MG63 (cell line): ENCODE measurements at regions not wholly inside any gene's neighbourhood (a gene's known extent, or its start where the extent isn't known, plus 50 kb on each side); places are given as distances from the start of the nearest gene placed in this dataset.

Source experiments
- DNase-seq: peaks from one replicate; pipeline ENCODE4 v3.0.0-alpha.2; 2020
- H3K27me3 ChIP-seq: fragments of 250-450 bp; sonication (Bioruptor Pico); 2 replicates; pipeline ENCODE4 v1.5.1; 2020; ENCODE audit warnings: mild to moderate bottlenecking, moderate library complexity
- H3K36me3 ChIP-seq: fragments of 250-450 bp; sonication (Bioruptor Pico); 2 replicates; pipeline ENCODE4 v1.5.1; 2020; ENCODE audit warnings: mild to moderate bottlenecking, moderate library complexity
- H3K4me3 ChIP-seq: fragments of 250-450 bp; sonication (Bioruptor Pico); 2 replicates; pipeline ENCODE4 v1.5.1; 2020; ENCODE audit warnings: mild to moderate bottlenecking, moderate library complexity
- H3K9me3 ChIP-seq: fragments of 250-450 bp; sonication (Bioruptor Pico); 2 replicates; pipeline ENCODE4 v1.5.1; 2020; ENCODE audit warnings: mild to moderate bottlenecking, moderate library complexity

DNA sequence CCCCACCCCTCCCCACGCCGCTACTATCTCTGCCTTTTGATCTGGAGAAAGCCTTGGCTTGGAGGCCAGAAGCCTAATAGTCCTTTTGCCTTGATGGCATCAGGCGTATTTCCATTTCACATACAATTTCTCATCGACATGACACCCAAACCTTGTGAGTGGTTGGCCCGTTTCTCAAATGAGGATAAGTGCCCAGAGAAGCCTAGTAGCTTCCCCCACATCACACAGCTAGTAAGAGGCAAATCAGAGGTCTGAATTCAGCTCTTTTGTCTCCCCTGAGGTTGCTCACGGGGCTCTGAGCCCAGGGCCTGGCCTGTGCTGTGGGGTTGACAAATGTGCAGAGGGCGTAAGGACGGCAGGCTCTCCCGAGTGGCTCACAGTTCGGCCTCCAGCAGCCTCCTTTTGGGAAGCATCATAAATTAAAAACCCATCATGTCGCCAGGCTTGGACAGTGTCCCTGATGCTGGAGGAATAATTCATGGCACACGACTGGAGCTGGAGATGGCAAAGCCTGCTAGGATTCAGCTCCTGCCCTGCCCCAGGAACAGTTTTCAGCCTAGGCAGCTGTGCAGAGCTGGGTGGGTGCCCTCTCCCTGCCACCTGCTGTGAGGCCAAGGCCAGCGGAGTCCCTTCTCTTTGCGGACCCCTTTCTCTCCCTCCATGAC lies 263.8 kb downstream of the NSG2 start:
- DNase-seq = no peak
- Histone ChIP-seq H3K4me3 (no peak overlapping the region), H3K27me3 (peaks cover 5% of the 10 kb centered on the region; the same call in 1 of the 2 replicates), H3K36me3 (no peaks in the 10 kb centered on the region), H3K9me3 (no peaks in the 10 kb centered on the region)

DNA sequence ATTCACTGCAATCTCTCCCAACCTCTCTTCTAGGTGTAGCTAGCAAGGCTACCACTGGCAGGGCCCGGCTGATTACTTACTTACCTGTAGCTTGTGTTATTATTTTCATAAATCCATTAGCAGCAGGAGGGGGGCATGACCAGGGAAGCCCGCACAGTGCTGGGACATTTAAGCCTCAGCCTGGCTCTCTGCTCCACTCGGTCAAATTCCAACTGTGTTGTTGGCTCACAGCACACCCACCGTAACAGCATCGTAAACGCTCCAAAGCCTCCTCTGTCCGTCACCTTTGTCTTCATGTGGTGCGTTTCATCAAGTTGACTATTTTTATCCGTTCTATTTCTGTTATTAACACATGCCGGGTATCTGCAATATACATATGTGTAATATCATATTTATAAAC lies 264.7 kb downstream of the NSG2 start:
- H3K9me3 ChIP-seq = no peaks in the 10 kb centered on the region

DNA sequence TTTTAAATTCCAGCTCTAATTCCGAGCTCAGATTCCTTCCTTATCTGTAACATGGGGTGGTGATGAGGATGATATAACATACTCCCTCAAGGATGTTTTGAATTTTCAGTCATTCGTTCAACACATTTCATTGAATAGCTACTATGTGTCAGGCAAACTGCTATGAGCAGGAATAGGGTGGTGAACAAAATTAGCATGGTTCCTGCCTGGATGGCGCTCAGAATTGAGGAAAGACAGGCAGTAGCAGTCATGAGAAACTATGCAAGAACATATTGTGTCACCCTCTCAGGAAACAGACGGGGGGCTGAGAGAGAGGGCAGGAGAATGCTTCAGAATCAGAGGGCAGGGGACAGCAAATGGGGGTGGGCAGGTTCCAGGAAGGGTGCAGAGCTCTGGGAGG lies 265.2 kb downstream of the NSG2 start:
- H3K27me3 ChIP-seq = peaks cover 5% of the 10 kb centered on the region; the same call in 1 of the 2 replicates
- no peak for DNase-seq
- H3K9me3 ChIP-seq = no peaks in the 10 kb centered on the region
- no peaks in the 10 kb centered on the region for H3K36me3 ChIP-seq
- no peak overlapping the region for H3K4me3 ChIP-seq

More for the DNA sequence above, 264.7 kb downstream of the NSG2 start:
- Histone ChIP-seq H3K4me3 (no peak overlapping the region), H3K36me3 (no peaks in the 10 kb centered on the region), H3K27me3 (peaks cover 5% of the 10 kb centered on the region; the same call in 1 of the 2 replicates)
- no peak for DNase-seq

DNA sequence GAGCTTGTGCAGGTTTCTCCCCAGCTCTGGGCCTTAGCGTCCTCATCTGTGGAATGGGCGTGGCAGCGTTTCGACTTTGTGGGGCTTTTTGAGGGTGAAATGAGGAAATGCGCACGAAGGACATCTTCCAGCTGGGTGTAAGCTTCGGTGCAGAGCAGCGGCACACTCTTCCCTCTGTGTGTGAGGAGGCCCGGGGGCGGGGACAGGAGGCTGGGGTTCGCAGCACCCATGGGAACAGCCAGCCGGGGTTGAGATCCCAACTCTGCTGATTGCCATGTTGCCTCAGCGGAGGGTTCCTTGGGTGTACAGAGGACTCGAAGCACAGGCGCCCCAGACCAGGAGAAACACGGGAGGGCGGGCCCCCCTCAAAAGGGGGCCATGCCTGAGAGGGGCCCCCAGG lies 265.6 kb downstream of the NSG2 start:
- H3K36me3 ChIP-seq = no peaks in the 10 kb centered on the region
- no peaks in the 10 kb centered on the region for H3K9me3 ChIP-seq
- no peak overlapping the region for H3K4me3 ChIP-seq
- no peak for DNase-seq
- peaks cover 5% of the 10 kb centered on the region; the same call in 1 of the 2 replicates for H3K27me3 ChIP-seq

DNA sequence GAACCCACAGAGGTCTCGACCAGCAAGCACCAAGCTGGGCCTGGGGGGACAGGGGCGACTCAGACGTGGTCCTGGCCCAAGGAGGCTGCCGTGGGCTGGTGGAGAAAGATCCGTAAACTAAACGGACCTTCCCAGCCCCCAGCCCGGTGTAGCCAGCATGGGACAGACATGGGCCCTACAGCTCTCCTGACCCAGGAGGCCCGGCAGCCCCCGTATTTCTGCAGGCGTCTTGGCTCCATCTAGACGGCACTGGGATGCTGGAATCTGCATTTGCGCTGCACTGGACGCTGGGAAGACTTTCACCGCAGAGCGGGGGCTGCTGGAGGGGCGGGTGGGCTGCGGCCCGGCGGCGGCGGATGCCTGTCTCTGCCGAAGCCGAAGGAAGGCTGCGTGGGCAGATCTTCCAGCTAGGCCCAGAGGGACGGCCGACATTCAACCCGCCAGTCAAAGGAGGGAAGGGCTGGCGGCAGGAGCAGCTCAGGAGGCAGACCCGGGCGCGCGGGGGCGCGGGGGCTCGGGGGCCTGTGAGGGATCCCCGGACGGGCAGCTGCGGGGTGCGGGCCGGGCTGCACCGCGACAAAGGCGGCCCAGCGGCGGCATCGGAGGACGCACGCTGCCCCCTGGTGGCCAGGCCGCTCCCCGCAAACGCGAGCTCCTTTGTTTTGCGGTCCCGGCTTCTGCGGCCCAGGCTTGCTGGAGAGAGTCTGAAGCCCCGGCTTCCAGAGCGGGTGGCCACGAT lies 266.2 kb downstream of the NSG2 start:
- peaks cover 5% of the 10 kb centered on the region; the same call in 1 of the 2 replicates for H3K27me3 ChIP-seq
- peak; percentile 65 for DNase-seq
- H3K4me3 ChIP-seq = peak overlapping the region; percentile 25
- H3K9me3 ChIP-seq = no peaks in the 10 kb centered on the region
- H3K36me3 ChIP-seq = no peaks in the 10 kb centered on the region

DNA sequence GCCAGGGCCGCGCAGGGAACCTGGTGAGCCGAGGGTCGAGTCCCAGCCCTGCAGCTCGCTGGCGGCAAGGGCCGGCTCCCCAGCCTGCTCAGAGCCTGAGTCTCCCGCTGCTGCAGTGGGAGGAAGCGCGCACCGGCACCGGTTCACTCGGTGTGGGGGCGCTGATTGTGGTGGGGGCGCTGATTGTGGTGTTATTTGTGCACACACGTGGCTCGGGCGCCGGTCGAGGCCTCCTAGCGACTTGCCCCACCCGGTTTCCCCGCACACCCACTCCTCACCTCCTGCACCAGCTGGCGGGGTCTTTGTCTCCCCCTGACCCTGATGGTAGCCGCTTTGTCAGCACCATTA lies 266.7 kb downstream of the NSG2 start:
- no peak overlapping the region; the same call in 1 of the 2 replicates for H3K4me3 ChIP-seq
- no peak for DNase-seq
- H3K9me3 ChIP-seq = no peaks in the 10 kb centered on the region
- peaks cover 5% of the 10 kb centered on the region; the same call in 1 of the 2 replicates for H3K27me3 ChIP-seq
- no peaks in the 10 kb centered on the region for H3K36me3 ChIP-seq

DNA sequence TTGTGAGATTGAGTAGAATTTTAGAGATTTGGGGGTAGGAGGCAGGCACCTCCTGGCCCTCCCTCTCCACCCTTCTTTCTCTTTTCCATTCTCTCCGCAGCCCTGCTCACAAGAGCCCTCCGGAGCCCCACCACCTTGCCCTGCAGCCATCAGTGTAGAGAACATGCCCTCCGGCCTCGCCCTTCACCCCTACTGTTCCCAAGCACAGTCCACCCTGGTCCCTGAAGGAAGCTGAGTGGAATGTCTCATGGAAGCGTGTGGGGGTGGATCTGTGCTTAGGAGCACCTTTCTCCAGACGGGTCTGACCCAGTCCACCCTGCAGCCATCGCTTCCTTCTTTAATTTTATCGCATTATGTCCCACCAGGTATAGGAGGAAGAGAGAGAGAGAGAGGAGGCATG lies 267.1 kb downstream of the NSG2 start:
- peaks cover 5% of the 10 kb centered on the region; the same call in 1 of the 2 replicates for H3K27me3 ChIP-seq
- no peak for DNase-seq
- no peaks in the 10 kb centered on the region for H3K9me3 ChIP-seq
- no peaks in the 10 kb centered on the region for H3K36me3 ChIP-seq
- H3K4me3 ChIP-seq = no peak overlapping the region

DNA sequence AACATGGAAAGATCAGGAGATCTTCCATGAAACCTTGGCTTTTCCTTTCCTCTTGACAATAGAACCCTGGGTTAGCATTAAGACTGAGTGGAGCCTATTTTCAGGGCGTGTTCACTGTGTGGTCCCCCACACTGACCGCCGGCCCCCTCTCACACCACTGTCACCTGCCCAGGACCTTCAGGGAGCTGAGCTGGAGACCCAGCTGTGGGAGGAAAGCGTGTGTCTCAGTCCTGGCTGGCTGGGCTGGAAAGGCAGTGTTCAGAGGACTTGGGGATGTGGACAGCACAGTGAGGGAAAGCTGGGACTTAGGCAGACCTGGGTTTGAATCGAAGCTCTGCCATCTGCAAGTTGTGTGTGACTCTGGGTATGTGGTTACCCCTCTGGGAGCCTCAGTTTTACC lies 268.1 kb downstream of the NSG2 start:
- Histone ChIP-seq H3K4me3 (no peak overlapping the region), H3K36me3 (no peaks in the 10 kb centered on the region), H3K9me3 (no peaks in the 10 kb centered on the region), H3K27me3 (peaks cover 10% of the 10 kb centered on the region; the same call in 1 of the 2 replicates)
- DNase-seq = no peak

DNA sequence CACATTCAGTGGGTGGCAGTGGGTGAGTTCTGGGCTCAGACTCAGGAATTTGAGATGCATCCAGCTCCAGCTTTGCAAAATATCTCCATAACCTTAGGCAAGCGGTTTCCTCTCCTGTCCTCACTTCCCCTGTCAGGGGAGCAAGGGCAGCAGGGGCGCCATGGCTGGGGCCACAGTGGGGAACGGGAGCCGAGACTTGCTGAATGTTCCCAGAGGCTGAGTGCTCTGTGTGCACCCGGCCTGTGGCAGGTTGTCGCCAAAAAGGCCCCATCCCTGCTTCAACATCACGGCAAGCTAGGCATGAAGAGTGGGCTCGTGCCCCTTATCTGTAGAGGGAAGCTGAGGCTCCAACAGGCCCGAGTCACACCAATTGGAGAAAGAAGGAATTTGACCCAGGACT lies 268.8 kb downstream of the NSG2 start:
- no peak for DNase-seq
- Histone ChIP-seq H3K9me3 (no peaks in the 10 kb centered on the region), H3K36me3 (no peaks in the 10 kb centered on the region), H3K4me3 (no peak overlapping the region), H3K27me3 (peaks cover 12% of the 10 kb centered on the region; the same call in 1 of the 2 replicates)

DNA sequence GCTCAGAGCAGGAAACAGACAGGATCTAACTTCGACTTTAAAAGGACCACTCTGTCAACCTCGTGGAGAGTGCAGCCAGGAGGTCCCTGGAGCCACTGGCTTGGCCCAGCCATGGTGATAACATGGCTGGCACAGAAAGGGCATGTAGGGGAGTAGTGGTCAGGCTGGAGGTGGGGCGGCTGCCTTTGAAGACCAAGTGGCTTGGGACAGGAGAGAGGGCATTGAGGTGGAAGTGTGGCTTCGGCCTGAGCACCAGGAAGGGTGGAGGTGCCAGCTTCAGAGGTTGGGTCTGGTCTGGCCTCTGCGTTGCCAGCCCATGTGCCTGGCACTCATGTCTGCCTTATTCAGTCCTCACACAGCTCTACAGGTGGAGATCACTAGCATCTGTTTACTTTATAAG lies 270.0 kb downstream of the NSG2 start:
- no peak overlapping the region for H3K4me3 ChIP-seq
- no peaks in the 10 kb centered on the region for H3K9me3 ChIP-seq
- peaks cover 17% of the 10 kb centered on the region for H3K27me3 ChIP-seq
- DNase-seq = no peak
- no peaks in the 10 kb centered on the region for H3K36me3 ChIP-seq

DNA sequence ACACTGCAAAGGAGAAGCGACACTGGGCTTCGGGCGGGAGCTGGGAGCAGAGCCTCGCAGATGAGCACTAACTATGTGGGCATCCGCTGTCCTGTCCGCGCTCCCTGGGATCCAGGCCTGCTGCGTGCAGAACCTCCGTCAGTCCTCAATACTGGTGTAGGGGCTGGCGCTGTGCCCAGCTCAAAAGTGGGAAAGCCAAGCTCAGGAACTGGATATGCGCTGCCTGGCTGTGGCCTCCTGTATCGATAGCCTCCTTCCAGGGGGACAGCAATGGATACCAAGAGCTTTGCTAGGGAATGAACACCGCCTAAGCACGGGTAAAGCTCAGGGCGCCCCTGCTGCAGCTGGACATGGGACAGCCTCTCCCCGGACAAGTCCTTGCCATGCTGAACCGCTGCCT lies 270.4 kb downstream of the NSG2 start:
- Histone ChIP-seq H3K4me3 (no peak overlapping the region), H3K36me3 (no peaks in the 10 kb centered on the region), H3K9me3 (no peaks in the 10 kb centered on the region), H3K27me3 (peaks cover 17% of the 10 kb centered on the region)
- DNase-seq = no peak

DNA sequence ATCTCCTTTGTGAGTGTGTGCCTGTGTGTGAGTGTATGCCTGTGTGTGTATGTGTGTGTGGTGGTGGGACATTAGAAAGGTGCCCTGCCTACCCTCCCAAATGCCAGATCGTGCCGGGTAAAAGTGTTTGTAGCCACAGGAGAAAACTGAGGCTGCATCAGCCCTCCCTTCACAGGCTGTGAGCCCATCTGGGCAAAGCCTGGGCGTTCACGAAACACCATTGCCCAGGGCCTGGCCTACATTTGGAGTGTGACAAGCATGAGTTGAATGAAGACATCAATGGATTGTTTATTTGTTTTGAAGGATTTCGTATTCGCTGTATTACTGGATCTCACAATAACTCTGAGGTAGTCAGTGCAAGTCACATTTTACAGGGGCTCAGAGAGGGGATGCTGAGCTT lies 270.8 kb downstream of the NSG2 start:
- Histone ChIP-seq H3K36me3 (no peaks in the 10 kb centered on the region), H3K27me3 (peaks cover 18% of the 10 kb centered on the region), H3K9me3 (no peaks in the 10 kb centered on the region), H3K4me3 (no peak overlapping the region)
- DNase-seq = no peak

DNA sequence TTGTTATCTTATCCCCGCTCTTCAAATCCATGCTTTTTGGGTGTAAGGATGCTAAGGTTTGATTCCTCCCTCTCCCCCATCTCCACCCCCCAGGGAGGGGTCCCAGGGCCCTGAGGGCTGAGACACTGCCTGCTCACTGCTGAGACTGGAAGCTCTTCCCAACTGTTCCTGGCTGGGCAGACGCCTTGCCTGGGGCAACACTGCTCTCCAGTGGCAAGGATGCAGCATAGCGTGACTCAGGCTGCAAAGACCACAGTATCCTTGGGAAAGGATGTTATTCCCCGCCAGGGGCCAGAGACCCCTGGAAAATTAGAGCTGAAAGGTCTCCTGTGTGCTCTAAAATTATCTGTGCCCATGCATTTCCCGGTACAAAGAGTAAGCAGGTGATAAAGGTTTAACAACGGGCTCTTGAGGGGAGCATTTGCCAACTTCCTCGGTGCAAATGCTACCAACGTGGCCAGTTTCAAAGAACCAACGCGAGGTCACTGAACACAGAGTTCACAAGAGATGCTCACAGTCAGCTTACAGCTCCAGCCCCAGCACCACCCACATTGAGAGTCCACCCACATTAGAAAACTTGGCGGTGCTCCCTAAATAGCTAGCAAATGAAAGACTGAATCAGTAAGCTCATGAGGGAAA lies 271.9 kb downstream of the NSG2 start:
- DNase-seq = peak; percentile 59

DNA sequence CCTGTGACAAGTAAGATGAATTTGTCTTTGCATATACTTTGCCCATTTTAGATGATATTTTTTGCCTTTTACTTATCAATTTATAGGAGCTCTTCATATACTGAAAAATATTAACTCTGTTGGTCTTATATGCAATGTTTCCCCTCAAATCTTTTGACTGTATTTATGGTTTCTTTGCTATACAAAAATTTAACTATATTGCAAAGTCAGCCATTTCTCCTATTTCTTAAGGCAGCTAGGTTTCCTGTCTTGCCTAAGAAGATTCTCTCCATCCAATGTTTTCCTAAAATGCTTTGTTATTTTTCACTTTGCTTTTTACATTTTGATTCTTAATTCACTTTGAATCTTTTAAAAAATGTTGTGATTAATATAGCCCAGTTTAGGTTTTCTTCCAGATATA lies 273.1 kb downstream of the NSG2 start:
- H3K4me3 ChIP-seq = no peak overlapping the region
- no peaks in the 10 kb centered on the region for H3K36me3 ChIP-seq
- DNase-seq = no peak
- H3K9me3 ChIP-seq = no peaks in the 10 kb centered on the region
- peaks cover 28% of the 10 kb centered on the region for H3K27me3 ChIP-seq

More for the DNA sequence above, 271.9 kb downstream of the NSG2 start:
- Histone ChIP-seq H3K9me3 (no peaks in the 10 kb centered on the region), H3K27me3 (peaks cover 21% of the 10 kb centered on the region), H3K4me3 (no peak overlapping the region), H3K36me3 (no peaks in the 10 kb centered on the region)

DNA sequence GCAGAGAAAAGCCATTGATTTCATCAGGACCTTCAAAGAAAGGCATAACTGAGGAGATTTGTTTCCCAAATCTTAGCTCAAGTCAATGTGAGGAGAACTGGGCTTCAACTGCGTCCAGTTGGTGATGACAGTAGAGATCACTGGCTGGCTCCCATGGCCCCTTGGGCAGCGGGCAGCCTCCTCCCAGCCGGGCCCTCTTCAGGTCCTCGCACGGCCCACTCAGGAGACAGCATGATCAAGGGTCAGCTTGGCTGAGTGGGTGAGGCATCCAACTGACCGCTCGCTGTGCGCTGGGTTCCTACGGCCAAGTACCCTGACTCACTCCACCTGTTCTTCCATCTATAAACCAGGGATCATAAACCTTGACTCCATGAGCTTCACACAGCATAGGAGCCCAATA lies 274.0 kb downstream of the NSG2 start:
- no peaks in the 10 kb centered on the region for H3K9me3 ChIP-seq
- H3K36me3 ChIP-seq = no peaks in the 10 kb centered on the region
- peaks cover 28% of the 10 kb centered on the region for H3K27me3 ChIP-seq
- H3K4me3 ChIP-seq = no peak overlapping the region
- no peak for DNase-seq

DNA sequence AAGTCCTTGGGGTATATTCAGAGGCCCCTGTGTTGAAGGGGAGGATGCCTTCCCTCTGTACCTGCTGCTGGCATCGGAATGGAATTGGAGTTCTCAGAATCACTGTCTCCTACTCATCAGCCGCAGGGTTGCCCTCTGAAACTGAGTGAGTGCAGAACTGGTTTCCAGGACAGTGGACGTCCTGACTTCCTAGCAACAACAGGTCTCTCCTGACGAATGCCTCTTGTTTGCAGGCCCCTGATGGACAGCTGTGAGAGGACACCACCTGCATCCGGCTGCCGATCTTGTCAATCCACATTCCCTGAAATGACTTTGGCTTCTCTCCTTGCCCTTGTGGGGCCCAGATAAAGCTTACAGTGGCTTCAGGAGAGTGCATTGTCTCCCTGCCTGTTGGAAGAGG lies 274.5 kb downstream of the NSG2 start:
- Histone ChIP-seq H3K36me3 (no peaks in the 10 kb centered on the region), H3K27me3 (peaks cover 28% of the 10 kb centered on the region), H3K9me3 (no peaks in the 10 kb centered on the region), H3K4me3 (no peak overlapping the region)
- no peak for DNase-seq

DNA sequence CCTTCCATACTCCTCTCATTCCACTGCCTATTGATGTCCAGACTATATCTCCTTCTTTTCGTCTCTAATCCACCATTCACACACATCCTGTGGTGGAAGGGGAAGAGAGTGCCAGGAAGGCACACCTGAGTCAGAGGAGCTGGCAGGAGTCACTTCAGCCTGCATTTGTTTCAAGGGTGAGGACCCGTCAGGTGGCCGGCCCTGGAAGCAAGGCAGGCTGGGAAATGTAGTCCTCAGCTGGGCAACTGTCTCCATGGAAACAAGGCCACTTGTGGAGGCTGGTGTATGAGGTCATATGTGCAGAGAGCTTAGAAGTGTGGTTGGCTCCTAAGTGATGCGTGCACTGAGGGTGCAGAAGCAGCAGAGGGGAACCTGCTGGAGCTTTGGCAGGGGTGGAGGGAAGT lies 278.4 kb downstream of the NSG2 start:
- no peaks in the 10 kb centered on the region for H3K9me3 ChIP-seq
- peak; percentile 50 for DNase-seq
- peaks cover 21% of the 10 kb centered on the region for H3K27me3 ChIP-seq
- no peaks in the 10 kb centered on the region for H3K36me3 ChIP-seq
- no peak overlapping the region for H3K4me3 ChIP-seq
